OCI-LY3 (cell line): ENCODE measurements at regions not wholly inside any gene's neighbourhood (a gene's known extent, or its start where the extent isn't known, plus 50 kb on each side); places are given as distances from the start of the nearest gene placed in this dataset.

Experiments used
- CTCF ChIP-seq: fragments of 200-600, 300-600 bp; sonication (generic); IDR thresholded peaks from 2 replicates; pipeline ENCODE4 v1.5.1; 2014; ENCODE audit warnings: antibody characterized with exemption, low read length, low read depth
- EZH2phosphoT487 ChIP-seq: fragments of 200-600 bp; shearing (Covaris generic); IDR thresholded peaks from 2 replicates; pipeline ENCODE4 v1.6.1; 2018; ENCODE audit warnings: antibody characterized with exemption, mixed run types, low read depth

- TF ChIP-seq CTCF: no peak
- no peak for TF ChIP-seq EZH2phosphoT487
Measured at GRCh38 chr7:142481548-142481947, 223.7 kb upstream of the PRSS58 start.
